Gastroesophageal sphincter (tissue), 4 donors: ENCODE measurements at regions not wholly inside any gene's neighbourhood (a gene's known extent, or its start where the extent isn't known, plus 50 kb on each side); places are given as distances from the start of the nearest gene placed in this dataset.

Experiments
- ATAC-seq: fragments of 150-250 bp; one replicate; pipeline ENCODE4 v1.9.1; 2016; ENCODE audit warnings: mild to moderate bottlenecking, moderate library complexity
- H3K27ac ChIP-seq, 4 donors: fragments of 200-600 bp; sonication (generic) in 3 of 4; 1 replicate in 3 of 4; 2 replicates in 1 of 4; pipeline ENCODE4 v1.5.1; 2016 to 2019
- H3K27me3 ChIP-seq: fragments of 200-600 bp; sonication (generic); one replicate; pipeline ENCODE4 v1.5.1; 2019
- H3K36me3 ChIP-seq, 2 donors: fragments of 200-600 bp; sonication (generic); one replicate each; pipeline ENCODE4 v1.5.1; 2019; ENCODE audit warnings: control low read depth in 1 of 2
- H3K4me1 ChIP-seq, 3 donors: fragments of 200-600 bp; sonication (generic); 1 replicate in 2 of 3; 2 replicates in 1 of 3; pipeline ENCODE4 v1.5.1; 2016 to 2019; ENCODE audit warnings: control low read depth in 2 of 3
- H3K4me3 ChIP-seq, 2 donors: fragments of 200-600 bp; sonication (generic); one replicate each; pipeline ENCODE4 v1.5.1; 2019; ENCODE audit warnings: mild to moderate bottlenecking in 1 of 2, moderate library complexity in 1 of 2
- H3K9me3 ChIP-seq, 3 donors: fragments of 200-600 bp; sonication (generic); one replicate each; pipeline ENCODE4 v1.5.1; 2017 to 2019; ENCODE audit warnings: control low read depth in 2 of 3
- CTCF ChIP-seq, 4 experiments: fragments of 200-600 bp in 2 of 4; fragments of 450-650 bp in 2 of 4; sonication (generic) in 1 of 4; IDR thresholded peaks; one replicate each; pipeline ENCODE4 v1.5.1; 2017 to 2019; ENCODE audit warnings: antibody characterized with exemption in 4 of 4, mild to moderate bottlenecking in 2 of 4, moderate library complexity in 2 of 4
- EP300 ChIP-seq: sonication (generic); formaldehyde crosslinking; IDR thresholded peaks from one replicate; pipeline ENCODE4 v1.6.1; 2017; ENCODE audit warnings: antibody characterized with exemption, mild to moderate bottlenecking
- POLR2A ChIP-seq, 2 donors: fragments of 450-650 bp; IDR thresholded peaks; one replicate each; pipeline ENCODE4 v1.6.1; 2017; ENCODE audit warnings: antibody characterized with exemption in 2 of 2, mild to moderate bottlenecking in 2 of 2, moderate library complexity in 1 of 2
- POLR2AphosphoS5 ChIP-seq: sonication (generic); formaldehyde crosslinking; IDR thresholded peaks from one replicate; pipeline ENCODE4 v1.6.1; 2017; ENCODE audit warnings: antibody characterized with exemption
- WGBS, 2 donors: methylation state at CpG; one replicate each; pipeline ENCODE4 v1.1.5; 2018; ENCODE audit warnings: low coverage in 1 of 2; 5-methylcytosine and 5-hydroxymethylcytosine counted together

- H3K27me3 ChIP-seq, result no peaks in the 10 kb centered on the region
- H3K4me1 ChIP-seq, result no peaks in the 10 kb centered on the region
- no peak for ATAC-seq
- no peak overlapping the region for H3K27ac ChIP-seq
- no peaks in the 10 kb centered on the region for H3K36me3 ChIP-seq
- TF ChIP-seq POLR2AphosphoS5, result no peak
- no peak for TF ChIP-seq POLR2A (IDR thresholded peaks at IDR 0.05)
- no peak for TF ChIP-seq EP300
- no peak for TF ChIP-seq CTCF (IDR thresholded peaks at IDR 0.05)
- no peak overlapping the region for H3K4me3 ChIP-seq
- no peaks in the 10 kb centered on the region for H3K9me3 ChIP-seq
Observed at GRCh38 chr6:67287566-67287965, 1347.5 kb upstream of the ADGRB3 start.

- ATAC-seq, result no peak
- Histone ChIP-seq H3K4me3 (no peak overlapping the region), H3K9me3 (no peaks in the 10 kb centered on the region), H3K4me1 (no peaks in the 10 kb centered on the region), H3K27ac (no peak overlapping the region), H3K36me3 (no peaks in the 10 kb centered on the region), H3K27me3 (no peaks in the 10 kb centered on the region)
- TF ChIP-seq CTCF (IDR thresholded peaks at IDR 0.05) (no peak), EP300 (no peak), POLR2AphosphoS5 (no peak), POLR2A (IDR thresholded peaks at IDR 0.05) (no peak)
Observed at GRCh38 chr6:67285770-67286495, 1349.1 kb upstream of the ADGRB3 start.

GRCh38 chr6:67277312-67277711 is 1357.8 kb upstream of the ADGRB3 start:
- no peak for ATAC-seq
- no peak overlapping the region for H3K4me3 ChIP-seq

GRCh38 chr6:67265996-67266921 is 1368.8 kb upstream of the ADGRB3 start:
- Histone ChIP-seq H3K4me3 (no peak overlapping the region), H3K36me3 (no peaks in the 10 kb centered on the region), H3K27me3 (no peaks in the 10 kb centered on the region), H3K27ac (no peak overlapping the region), H3K9me3 (peaks cover 0 to 3% (median 0%) of the 10 kb centered on the region in 3 donors), H3K4me1 (no peaks in the 10 kb centered on the region)
- ATAC-seq, result peak; percentile 28
- TF ChIP-seq EP300 (no peak), CTCF (IDR thresholded peaks at IDR 0.05) (no peak), POLR2A (IDR thresholded peaks at IDR 0.05) (no peak), POLR2AphosphoS5 (no peak)
- WGBS, 2 donors, result 92% methylated on average over 10 of the region's 20 CpGs; no CpG with 5 or more reads in 1 of the 2 donors

More at GRCh38 chr6:67277312-67277711, 1357.8 kb upstream of the ADGRB3 start:
- no peaks in the 10 kb centered on the region for H3K4me1 ChIP-seq
- no peaks in the 10 kb centered on the region for H3K27me3 ChIP-seq
- no peaks in the 10 kb centered on the region for H3K9me3 ChIP-seq
- no peaks in the 10 kb centered on the region for H3K36me3 ChIP-seq
- 62 to 78% methylated on average over 2 of the region's 2 CpGs for WGBS, 2 donors
- no peak overlapping the region for H3K27ac ChIP-seq
- TF ChIP-seq POLR2AphosphoS5 (no peak), EP300 (no peak), POLR2A (IDR thresholded peaks at IDR 0.05) (no peak)

GRCh38 chr6:67252663-67253062 is 1382.4 kb upstream of the ADGRB3 start:
- Histone ChIP-seq H3K36me3 (no peaks in the 10 kb centered on the region), H3K9me3 (no peaks in the 10 kb centered on the region), H3K4me3 (no peak overlapping the region), H3K27ac (no peak overlapping the region), H3K4me1 (no peaks in the 10 kb centered on the region), H3K27me3 (no peaks in the 10 kb centered on the region)
- WGBS, 2 donors, result 79% methylated on average over 3 of the region's 3 CpGs; no CpG with 5 or more reads in 1 of the 2 donors
- TF ChIP-seq CTCF (IDR thresholded peaks at IDR 0.05) (no peak), POLR2AphosphoS5 (no peak), POLR2A (IDR thresholded peaks at IDR 0.05) (no peak), EP300 (no peak)
- no peak for ATAC-seq
